ENCODE measurements at regions not wholly inside any gene's neighbourhood (a gene's known extent, or its start where the extent isn't known, plus 50 kb on each side); places are given as distances from the start of the nearest gene placed in this dataset.

DNA sequence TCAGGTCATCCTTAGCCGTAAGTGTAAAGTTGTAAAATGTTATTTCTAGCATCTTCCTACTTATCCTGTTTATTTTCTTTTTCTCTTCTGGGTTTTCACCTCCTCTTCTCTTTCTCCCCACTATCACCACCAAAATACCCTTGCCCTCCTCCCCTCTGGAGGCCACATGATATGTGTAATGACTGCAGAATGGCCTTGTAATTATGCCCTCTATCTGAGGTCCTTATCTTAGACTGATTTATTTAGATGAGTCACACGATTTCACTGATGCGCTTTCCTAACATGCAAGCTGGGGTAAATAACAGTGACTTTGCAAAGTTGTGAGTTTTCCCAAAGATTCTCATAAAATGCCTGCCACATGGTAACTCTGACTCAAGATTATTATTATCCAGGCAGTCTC is 231.8 kb upstream of the GPRIN3 start:
- DNase-seq (ENCODE audit: low read depth): no peak
- no peak overlapping the region for H3K4me3 ChIP-seq (ENCODE audit: low read depth, low read length)
- in situ Hi-C loops (cut with HindIII; ENCODE audit: low sequenced_read_pairs): no loop called here
- no peak for TF ChIP-seq CTCF (IDR thresholded peaks at IDR 0.05; ENCODE audit: low read depth, low read length, missing control alignments)

GRCh38 chr4:89538886-89539285 is 231.3 kb upstream of the GPRIN3 start:
- no peak for DNase-seq (ENCODE audit: low read depth)
- TF ChIP-seq CTCF (IDR thresholded peaks at IDR 0.05; ENCODE audit: low read depth, low read length, missing control alignments): no peak
- in situ Hi-C loops (cut with HindIII; ENCODE audit: low sequenced_read_pairs): no loop called here
- H3K4me3 ChIP-seq (ENCODE audit: low read depth, low read length): no peak overlapping the region

GRCh38 chr4:89538171-89538570 is 230.6 kb upstream of the GPRIN3 start:
- in situ Hi-C loops (cut with HindIII; ENCODE audit: low sequenced_read_pairs): no loop called here
- DNase-seq (ENCODE audit: low read depth): no peak
- no peak for TF ChIP-seq CTCF (IDR thresholded peaks at IDR 0.05; ENCODE audit: low read depth, low read length, missing control alignments)
- no peak overlapping the region for H3K4me3 ChIP-seq (ENCODE audit: low read depth, low read length)

DNA sequence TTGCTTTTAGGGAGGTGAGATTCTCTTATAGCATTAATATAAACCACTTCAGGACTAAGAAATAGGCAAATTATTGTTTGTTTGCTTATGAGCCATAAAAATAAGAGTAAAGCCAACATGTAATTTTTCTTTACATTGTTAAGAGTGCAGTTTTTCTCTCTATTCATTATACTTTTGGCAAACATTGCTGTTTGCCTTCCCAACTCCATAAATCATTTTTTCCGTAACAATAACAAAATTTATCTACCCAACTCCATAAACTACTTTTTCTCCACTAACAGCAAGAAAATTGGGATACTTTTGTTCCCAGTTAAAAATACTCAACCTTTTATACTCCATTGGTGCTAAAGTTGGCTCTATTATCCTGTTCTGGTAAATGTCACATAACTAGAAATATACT is 229.7 kb upstream of the GPRIN3 start:
- H3K4me3 ChIP-seq (ENCODE audit: low read depth, low read length): no peak overlapping the region
- in situ Hi-C loops (cut with HindIII; ENCODE audit: low sequenced_read_pairs): no loop called here
- TF ChIP-seq CTCF (IDR thresholded peaks at IDR 0.05; ENCODE audit: low read depth, low read length, missing control alignments): no peak
- DNase-seq (ENCODE audit: low read depth): no peak

DNA sequence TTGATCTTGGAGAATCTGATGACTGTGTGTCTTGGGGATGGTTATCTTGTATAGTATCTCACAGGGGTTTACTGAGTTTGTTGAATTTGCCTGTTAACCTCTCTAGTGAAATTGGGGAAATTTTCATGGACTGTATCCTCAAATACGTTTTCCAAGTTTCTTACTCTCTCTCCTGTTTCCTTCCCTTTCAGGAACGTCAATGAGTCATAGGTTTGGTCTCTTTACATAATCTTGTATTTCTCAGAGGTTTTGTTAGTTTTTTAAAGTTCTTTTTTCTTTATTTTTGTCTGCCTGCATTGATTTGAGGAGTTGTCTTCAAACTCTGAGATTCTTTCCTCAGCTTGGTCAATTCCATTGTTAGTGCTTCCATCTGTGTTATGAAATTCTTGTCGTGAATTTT is 227.7 kb upstream of the GPRIN3 start:
- TF ChIP-seq CTCF (IDR thresholded peaks at IDR 0.05; ENCODE audit: low read depth, low read length, missing control alignments): no peak
- in situ Hi-C loops (cut with HindIII; ENCODE audit: low sequenced_read_pairs): no loop called here
- H3K4me3 ChIP-seq (ENCODE audit: low read depth, low read length): no peak overlapping the region
- no peak for DNase-seq (ENCODE audit: low read depth)

DNA sequence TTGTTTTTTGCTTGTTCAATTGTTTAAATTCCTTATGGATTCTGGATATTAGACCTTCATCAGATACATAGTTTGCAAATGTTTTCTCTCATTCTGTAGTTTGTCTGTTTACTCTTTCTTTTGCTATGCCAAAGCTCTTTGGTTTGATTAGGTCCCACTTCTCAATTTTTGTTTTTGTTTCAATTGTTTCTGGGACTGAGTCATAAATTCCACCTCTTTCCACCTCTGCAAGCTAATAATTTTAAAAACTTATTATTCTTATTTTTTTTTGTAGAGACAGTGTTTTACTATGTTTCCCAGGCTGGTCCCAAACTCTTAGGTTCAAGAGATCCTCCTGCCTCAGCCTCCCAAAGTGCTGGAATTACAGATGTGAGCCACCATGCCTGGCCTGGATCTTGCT is 226.8 kb upstream of the GPRIN3 start:
- H3K4me3 ChIP-seq (ENCODE audit: low read depth, low read length): no peak overlapping the region
- TF ChIP-seq CTCF (IDR thresholded peaks at IDR 0.05; ENCODE audit: low read depth, low read length, missing control alignments): no peak
- in situ Hi-C loops (cut with HindIII; ENCODE audit: low sequenced_read_pairs): no loop called here
- no peak for DNase-seq (ENCODE audit: low read depth)

Data from astrocyte of the cerebellum (primary cell).